ENCODE measurements at regions not wholly inside any gene's neighbourhood (a gene's known extent, or its start where the extent isn't known, plus 50 kb on each side); places are given as distances from the start of the nearest gene placed in this dataset.

DNA sequence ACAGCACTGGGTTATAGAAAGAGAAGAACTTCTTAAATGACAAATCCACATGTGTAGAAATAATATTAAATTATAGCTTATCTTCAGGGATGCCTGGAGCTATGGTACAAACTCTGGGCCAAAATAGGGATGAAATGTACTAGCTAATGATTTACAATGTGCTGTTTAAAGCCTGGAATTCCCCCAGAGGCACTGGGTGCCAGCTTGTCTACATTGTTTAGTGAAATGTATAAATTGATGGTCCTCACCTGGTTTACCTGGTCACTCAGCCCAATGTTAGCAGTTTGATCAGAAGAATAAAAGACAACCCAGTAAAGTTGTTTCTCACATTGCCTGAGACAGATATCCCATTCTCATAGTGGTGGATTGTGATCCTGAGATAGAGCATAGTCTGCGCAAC, 597.2 kb downstream of the DIAPH3 start:
- DNase-seq = no peak
- H3K4me3 Mint-ChIP-seq = no peak overlapping the region
- H3K9me3 Mint-ChIP-seq = peaks cover 10 to 32% (median 12%) of the 10 kb centered on the region in 6 donors
- no peaks in the 10 kb centered on the region for H3K36me3 Mint-ChIP-seq
- no peaks in the 10 kb centered on the region for H3K27me3 Mint-ChIP-seq (ENCODE audit: low read depth in 3 of 3)
- H3K4me1 Mint-ChIP-seq = no peaks in the 10 kb centered on the region
- H3K27ac Mint-ChIP-seq = no peak overlapping the region

DNA sequence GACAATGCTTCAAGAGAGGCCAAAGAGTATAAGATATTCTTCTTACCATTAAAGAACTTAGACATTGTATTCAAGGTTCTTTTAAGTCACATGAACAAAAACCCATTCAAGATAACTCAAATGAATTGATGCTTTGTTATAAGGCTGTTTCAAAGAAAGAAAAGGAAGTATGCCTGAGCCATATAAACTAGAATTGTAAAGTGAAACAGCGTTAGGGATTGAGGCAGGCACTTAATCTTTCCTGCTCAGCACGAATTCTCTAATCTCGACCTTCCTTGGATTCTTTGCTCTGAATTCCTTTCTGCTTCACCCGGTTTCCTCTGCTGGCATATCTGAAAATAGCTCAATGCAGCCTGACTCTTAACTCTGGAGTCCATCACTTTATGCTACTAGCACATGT, 595.4 kb downstream of the DIAPH3 start:
- Mint-ChIP-seq H3K36me3 (no peaks in the 10 kb centered on the region), H3K4me1 (no peaks in the 10 kb centered on the region), H3K4me3 (no peak overlapping the region), H3K27ac (no peak overlapping the region), H3K27me3 (ENCODE audit: low read depth in 3 of 3) (peaks cover 0 to 1% (median 0%) of the 10 kb centered on the region in 3 donors), H3K9me3 (peaks cover 8 to 24% (median 10%) of the 10 kb centered on the region in 6 donors)
- no peak for DNase-seq

DNA sequence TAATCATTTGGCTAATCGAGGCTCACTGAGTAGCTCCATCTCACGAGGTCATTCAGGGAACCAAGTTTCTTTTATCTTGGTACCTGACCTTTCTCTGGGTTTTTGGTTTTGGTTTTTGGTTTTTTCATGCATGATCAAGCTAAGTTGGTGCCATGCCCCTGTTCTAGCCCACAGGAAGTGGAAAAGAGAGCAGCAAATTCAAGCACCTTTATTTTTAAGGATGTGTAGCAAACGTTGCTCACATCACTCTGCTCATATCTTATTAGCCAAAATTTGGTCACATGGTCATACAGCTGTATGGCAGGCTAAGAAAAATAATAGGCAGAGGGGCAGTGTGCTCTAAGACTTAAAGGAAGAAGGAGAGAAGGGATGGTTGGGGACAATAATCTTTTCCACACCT, 593.5 kb downstream of the DIAPH3 start:
- H3K36me3 Mint-ChIP-seq = no peaks in the 10 kb centered on the region
- peaks cover 0 to 3% (median 0%) of the 10 kb centered on the region in 3 donors for H3K27me3 Mint-ChIP-seq (ENCODE audit: low read depth in 3 of 3)
- DNase-seq = no peak
- no peaks in the 10 kb centered on the region for H3K4me1 Mint-ChIP-seq
- H3K9me3 Mint-ChIP-seq = peaks cover 3 to 25% (median 12%) of the 10 kb centered on the region in 6 donors
- H3K27ac Mint-ChIP-seq = no peak overlapping the region
- H3K4me3 Mint-ChIP-seq = no peak overlapping the region

DNA sequence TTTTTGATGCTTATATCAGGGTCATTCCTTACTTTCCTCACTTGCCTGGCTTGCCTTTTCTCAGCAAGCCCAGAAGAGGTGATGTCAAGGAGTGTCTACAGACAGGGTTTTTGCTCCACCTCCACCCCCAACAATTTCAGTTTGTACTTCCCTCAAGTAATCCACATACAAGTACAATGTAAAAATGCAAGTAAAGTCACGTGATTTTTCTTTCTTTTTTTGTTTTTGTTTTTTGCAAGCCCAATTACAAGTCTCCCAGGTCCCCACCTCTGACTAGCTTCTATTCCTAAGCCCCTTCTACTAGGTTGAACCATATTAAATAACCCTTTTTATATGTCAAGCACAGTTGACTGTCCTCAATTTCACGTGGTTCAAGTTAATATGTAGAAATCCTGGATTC, 579.6 kb downstream of the DIAPH3 start:
- H3K9me3 Mint-ChIP-seq = peaks cover 0 to 20% (median 3%) of the 10 kb centered on the region in 6 donors
- H3K27me3 Mint-ChIP-seq (ENCODE audit: low read depth in 3 of 3) = peaks cover 0 to 4% (median 4%) of the 10 kb centered on the region in 3 donors
- H3K4me1 Mint-ChIP-seq = no peaks in the 10 kb centered on the region
- DNase-seq = no peak
- no peak overlapping the region for H3K4me3 Mint-ChIP-seq
- no peaks in the 10 kb centered on the region for H3K36me3 Mint-ChIP-seq
- no peak overlapping the region for H3K27ac Mint-ChIP-seq

DNA sequence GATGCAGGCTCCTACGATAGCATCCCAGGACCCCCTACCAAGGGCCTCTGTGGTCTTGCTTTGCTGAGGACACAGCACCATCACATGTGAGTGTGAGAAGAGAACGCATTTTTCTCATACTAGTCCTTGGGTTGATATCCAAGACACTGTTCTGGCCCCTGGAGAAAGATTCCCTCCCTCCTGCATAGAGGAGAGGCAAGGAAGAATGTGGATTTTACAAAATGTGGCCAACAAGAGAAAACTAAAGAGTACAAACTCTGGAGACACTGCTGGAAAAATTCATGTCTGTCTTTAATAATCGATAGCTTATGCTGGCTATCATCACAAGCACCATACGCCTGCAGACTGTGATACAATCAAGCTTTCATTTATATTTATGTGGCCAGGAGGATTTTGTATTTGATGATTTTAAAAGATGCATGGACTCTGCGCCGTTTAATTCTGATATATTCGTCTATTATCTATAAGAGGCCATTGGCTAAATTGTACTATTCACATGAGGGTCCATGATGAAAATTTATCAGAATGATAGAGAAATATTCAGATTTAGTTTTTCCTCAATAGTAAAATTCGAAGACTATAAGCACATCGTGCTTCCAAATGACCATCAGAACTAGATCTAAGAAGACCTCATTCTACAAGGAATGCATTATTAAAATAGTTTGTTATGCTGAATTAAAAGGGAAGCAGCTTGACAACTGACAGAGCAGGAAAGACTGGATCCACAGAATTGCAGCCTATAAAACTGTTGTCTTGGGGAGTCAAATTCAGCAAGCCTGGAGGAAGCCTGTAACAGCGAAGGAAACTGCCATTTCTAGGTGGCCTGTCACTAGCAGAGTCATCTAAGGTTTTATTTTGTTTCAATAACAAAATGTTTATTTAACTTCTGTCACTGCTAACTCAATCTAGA, 578.7 kb downstream of the DIAPH3 start:
- no peak for DNase-seq
- Mint-ChIP-seq H3K27ac (no peak overlapping the region), H3K4me1 (no peaks in the 10 kb centered on the region), H3K9me3 (peaks cover 0 to 22% (median 3%) of the 10 kb centered on the region in 6 donors), H3K27me3 (ENCODE audit: low read depth in 3 of 3) (peaks cover 0 to 4% (median 4%) of the 10 kb centered on the region in 3 donors), H3K36me3 (no peaks in the 10 kb centered on the region), H3K4me3 (no peak overlapping the region)

DNA sequence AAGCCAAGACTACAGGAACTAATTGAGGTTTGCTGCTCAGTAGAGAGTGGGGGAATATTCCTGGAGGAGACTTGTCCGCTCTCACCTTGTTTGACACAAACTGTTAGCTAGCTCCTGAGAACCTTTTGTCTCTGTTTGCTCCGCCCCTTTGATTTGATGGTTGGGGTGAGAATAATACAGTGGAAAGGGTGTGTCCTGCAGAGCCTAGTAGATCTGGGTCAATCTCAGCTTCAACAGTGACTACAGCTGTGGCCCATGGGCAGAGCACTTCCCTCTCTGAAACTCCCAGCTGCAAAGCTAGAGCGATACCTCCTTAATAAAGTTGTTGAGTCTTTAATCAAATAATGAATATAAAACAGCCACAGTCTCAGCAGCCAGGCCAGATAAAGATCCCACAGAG, 576.7 kb downstream of the DIAPH3 start:
- H3K27ac Mint-ChIP-seq = no peak overlapping the region
- no peak for DNase-seq
- H3K4me1 Mint-ChIP-seq = no peaks in the 10 kb centered on the region
- peaks cover 0 to 4% (median 4%) of the 10 kb centered on the region in 3 donors for H3K27me3 Mint-ChIP-seq (ENCODE audit: low read depth in 3 of 3)
- H3K9me3 Mint-ChIP-seq = peaks cover 0 to 26% (median 5%) of the 10 kb centered on the region in 6 donors
- no peak overlapping the region for H3K4me3 Mint-ChIP-seq
- no peaks in the 10 kb centered on the region for H3K36me3 Mint-ChIP-seq

DNA sequence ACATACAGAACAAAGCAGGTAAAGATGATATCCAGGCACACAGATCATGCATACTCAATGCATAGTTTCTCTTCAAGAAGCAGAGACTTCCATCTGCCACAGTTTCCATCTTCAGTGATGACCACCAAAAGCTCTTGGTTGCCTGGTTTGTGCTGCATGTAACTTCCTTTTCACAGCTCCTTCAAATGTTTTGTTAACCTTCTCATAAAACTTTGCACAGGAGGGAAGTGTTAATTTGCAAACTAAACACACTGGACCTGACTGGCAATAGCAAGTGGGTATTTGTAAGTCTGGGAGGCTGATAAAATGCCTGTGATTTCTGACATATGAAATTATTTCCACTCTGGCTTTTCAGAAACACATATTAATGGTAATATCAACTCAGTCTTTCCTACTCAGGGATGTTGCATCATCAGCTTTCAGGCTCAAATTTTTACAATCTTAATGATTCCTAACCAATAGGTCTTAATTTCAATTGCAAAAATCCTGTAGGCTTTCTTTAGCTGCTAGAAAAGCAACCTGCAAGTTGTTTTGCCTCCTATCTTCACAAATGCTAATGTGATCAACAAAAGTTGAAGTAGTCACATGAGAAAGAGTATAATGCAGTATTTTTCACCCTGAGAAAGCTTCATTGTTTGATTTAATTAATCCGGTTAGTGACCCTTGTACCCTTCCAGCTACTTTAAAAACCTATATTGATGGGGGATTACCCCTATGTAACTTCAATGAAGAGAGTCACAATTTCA, 575.6 kb downstream of the DIAPH3 start:
- Mint-ChIP-seq H3K4me3 (no peak overlapping the region), H3K4me1 (no peaks in the 10 kb centered on the region), H3K36me3 (no peaks in the 10 kb centered on the region), H3K27ac (no peak overlapping the region), H3K9me3 (peaks cover 2 to 21% (median 7%) of the 10 kb centered on the region in 6 donors), H3K27me3 (ENCODE audit: low read depth in 3 of 3) (peaks cover 0 to 4% (median 4%) of the 10 kb centered on the region in 3 donors)
- DNase-seq = no peak

DNA sequence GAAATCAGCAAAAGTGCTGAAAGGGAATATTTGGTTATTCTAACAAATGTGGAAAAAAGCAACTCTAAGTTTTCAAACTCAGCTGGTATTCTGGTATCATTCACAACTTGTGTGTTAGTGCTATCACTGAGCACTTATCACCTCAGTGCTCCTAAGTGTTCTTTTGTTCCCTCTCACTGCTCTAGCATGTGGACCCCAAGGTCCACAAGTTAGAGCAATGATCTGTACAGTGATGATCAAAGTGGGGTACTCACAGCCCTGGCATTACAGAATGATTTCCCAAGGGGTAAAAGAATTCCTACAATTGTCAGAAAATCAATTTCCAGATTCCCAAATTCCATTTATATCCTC, 575.0 kb downstream of the DIAPH3 start:
- Mint-ChIP-seq H3K4me3 (no peak overlapping the region), H3K27me3 (ENCODE audit: low read depth in 3 of 3) (peaks cover under 1 to 4% (median 4%) of the 10 kb centered on the region in 3 donors), H3K9me3 (peaks cover 3 to 26% (median 12%) of the 10 kb centered on the region in 6 donors), H3K36me3 (peaks cover 0 to 4% (median 0%) of the 10 kb centered on the region in 3 donors), H3K27ac (no peak overlapping the region), H3K4me1 (no peaks in the 10 kb centered on the region)
- no peak for DNase-seq

DNA sequence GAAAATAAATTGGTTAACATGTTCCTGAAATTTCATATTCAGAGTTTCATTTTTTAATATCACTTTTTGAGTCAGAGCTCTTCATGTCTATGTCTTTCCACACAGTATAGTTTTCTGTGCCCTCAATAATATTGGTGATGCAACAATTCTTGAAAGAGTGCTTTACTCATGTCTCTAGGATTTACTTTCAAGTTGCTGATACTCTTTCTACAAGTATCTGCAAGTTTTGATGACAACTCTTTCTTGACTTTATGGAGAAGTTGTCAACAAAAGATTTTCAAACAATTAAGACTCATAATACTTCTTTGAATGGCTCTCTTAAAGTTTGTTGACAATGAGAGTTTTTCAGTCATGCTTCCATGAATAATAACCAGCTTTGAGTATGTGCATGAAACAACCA, 561.7 kb downstream of the DIAPH3 start:
- no peak overlapping the region for H3K4me3 Mint-ChIP-seq
- H3K36me3 Mint-ChIP-seq = peaks cover 0 to 3% (median 0%) of the 10 kb centered on the region in 3 donors
- H3K27ac Mint-ChIP-seq = no peak overlapping the region
- no peak for DNase-seq
- peaks cover 0 to 5% (median 2%) of the 10 kb centered on the region in 3 donors for H3K27me3 Mint-ChIP-seq (ENCODE audit: low read depth in 3 of 3)
- H3K4me1 Mint-ChIP-seq = no peaks in the 10 kb centered on the region
- peaks cover 9 to 25% (median 16%) of the 10 kb centered on the region in 6 donors for H3K9me3 Mint-ChIP-seq

DNA sequence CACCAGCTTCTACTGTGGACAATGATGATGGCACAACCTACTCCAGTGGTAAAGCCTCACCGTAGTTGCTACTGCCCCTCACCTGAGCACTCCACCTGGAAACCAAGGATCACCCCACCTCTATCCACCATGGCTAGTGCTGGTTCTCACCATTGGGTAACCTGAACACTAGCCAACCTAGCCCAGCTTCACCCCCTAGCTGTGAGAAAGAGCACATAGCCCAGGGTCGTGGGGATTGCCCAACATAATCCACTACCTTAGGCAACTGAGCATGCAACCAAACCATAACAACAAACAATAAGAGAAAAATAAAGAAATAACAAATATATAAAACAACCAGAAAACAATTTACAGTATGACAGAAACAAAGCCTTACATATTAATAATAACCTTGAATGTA, 560.1 kb downstream of the DIAPH3 start:
- H3K27me3 Mint-ChIP-seq (ENCODE audit: low read depth in 3 of 3) = peaks cover 0 to 5% (median 2%) of the 10 kb centered on the region in 3 donors
- H3K4me3 Mint-ChIP-seq = no peak overlapping the region
- no peak for DNase-seq
- H3K27ac Mint-ChIP-seq = no peak overlapping the region
- peaks cover 0 to 3% (median 0%) of the 10 kb centered on the region in 3 donors for H3K36me3 Mint-ChIP-seq
- no peaks in the 10 kb centered on the region for H3K4me1 Mint-ChIP-seq
- H3K9me3 Mint-ChIP-seq = peaks cover 9 to 25% (median 13%) of the 10 kb centered on the region in 6 donors

DNA sequence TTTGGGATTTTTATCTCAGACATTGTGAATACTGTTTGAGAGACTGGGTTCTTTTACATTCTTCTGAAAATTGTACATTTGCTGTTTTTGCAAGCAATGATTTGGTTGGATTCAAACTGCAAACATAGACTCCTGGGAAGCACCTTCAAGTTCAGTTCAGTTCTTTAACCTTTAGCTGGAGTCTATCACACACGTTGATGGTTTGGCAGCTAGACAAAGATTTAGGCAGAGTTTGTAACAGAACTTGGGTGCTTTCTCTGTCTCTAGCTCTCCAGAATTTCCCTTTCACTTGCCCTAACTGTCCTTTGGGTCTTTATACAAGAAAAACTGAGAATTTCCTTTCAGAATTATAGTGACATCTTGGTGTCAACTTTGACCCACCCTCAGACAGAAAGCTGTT, 556.6 kb downstream of the DIAPH3 start:
- Mint-ChIP-seq H3K27me3 (ENCODE audit: low read depth in 3 of 3) (peaks cover 0 to 5% (median 0%) of the 10 kb centered on the region in 3 donors), H3K4me1 (no peaks in the 10 kb centered on the region), H3K36me3 (no peaks in the 10 kb centered on the region), H3K4me3 (no peak overlapping the region), H3K9me3 (peaks cover 0 to 12% (median 6%) of the 10 kb centered on the region in 6 donors), H3K27ac (no peak overlapping the region)
- DNase-seq = no peak

DNA sequence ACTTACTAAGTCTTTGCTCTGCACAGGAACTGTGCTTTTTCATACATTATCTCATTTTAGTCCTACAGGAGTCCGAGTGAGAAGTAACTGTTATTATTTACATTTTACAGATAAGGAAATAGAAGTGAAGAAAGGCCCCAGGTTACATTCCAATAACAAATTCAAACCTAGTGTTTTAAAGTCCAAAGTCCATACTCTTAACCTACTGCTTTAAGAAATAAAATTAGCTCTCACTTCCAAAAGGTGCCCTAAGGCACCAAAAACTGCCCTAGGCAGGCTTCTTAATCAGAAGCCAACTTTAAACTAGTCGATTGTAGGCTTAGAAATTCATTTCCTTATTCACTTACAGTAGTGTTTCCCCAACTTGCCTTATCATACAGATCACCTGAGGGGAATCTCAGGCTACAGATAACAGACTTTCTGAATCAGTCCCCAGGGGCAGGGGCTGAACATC, 555.9 kb downstream of the DIAPH3 start:
- H3K36me3 Mint-ChIP-seq = no peaks in the 10 kb centered on the region
- H3K27ac Mint-ChIP-seq = no peak overlapping the region
- peaks cover 0 to under 1% (median 0%) of the 10 kb centered on the region in 3 donors for H3K27me3 Mint-ChIP-seq (ENCODE audit: low read depth in 3 of 3)
- peaks cover 0 to 6% (median 3%) of the 10 kb centered on the region in 6 donors for H3K9me3 Mint-ChIP-seq
- no peak overlapping the region for H3K4me3 Mint-ChIP-seq
- no peak for DNase-seq
- H3K4me1 Mint-ChIP-seq = no peaks in the 10 kb centered on the region

DNA sequence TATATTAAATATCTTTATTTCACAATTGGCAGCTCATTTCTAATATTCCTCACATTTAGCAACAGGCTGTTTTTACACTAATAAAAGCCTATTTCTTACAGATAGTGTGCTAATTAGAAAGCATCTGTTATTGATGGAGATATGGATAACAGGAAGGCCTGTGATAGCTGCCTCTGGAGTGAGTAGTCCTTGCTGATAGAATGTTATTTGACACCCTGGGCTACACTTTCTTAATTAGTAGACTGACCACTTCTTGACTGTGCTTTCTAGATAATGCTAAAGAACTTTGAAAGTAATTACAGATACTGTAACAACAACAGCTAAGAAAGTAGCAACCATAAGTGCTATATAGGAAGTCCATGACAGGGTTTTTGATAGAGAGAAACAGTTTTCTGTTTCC, 554.3 kb downstream of the DIAPH3 start:
- Mint-ChIP-seq H3K36me3 (no peaks in the 10 kb centered on the region), H3K27ac (no peak overlapping the region), H3K4me3 (no peak overlapping the region), H3K9me3 (peaks cover 0 to 6% (median 2%) of the 10 kb centered on the region in 6 donors), H3K4me1 (no peaks in the 10 kb centered on the region), H3K27me3 (ENCODE audit: low read depth in 3 of 3) (no peaks in the 10 kb centered on the region)
- no peak for DNase-seq

Data from immature natural killer cell (primary cell).